ENCODE measurements at regions not wholly inside any gene's neighbourhood (a gene's known extent, or its start where the extent isn't known, plus 50 kb on each side); places are given as distances from the start of the nearest gene placed in this dataset.

DNA sequence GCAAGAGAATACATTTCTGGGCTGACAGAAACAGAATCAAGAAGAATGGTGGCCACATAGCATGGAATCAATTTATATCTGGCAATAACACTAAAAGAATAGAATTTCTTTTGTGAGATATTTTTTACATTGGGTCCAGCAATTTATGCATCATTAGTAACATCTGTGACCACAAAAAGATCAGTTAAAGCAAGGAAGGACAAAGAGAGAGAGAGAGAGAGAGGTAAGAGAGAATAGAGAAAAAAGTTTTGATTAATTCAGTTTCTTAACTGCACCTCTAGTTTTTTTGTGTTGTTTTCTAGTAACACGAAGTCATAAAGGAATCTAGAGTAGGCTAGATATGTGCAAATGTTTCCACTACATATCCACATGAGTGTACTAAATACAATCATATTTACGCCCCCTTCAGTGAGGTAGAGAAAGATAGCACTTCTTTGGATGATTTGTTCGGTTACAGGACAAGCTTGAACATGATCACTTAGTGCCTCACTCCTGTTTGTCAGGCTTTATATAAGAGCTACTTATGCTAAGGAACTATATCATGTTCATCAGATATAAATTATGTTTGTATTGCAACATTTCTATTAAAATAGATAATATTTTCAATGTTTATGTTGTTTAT is 247.4 kb upstream of the COL3A1 start:
- Histone ChIP-seq H3K9ac (ENCODE audit: insufficient read depth, low read length, poor library complexity, severe bottlenecking) (no peak overlapping the region), H4K20me1 (ENCODE audit: insufficient read depth, low read length) (no peaks in the 10 kb centered on the region), H3K4me3 (replicated peaks in 1 of 3; ENCODE audit: low read depth in 2 of 3, low read length in 3 of 3) (no peak overlapping the region)

GRCh38 chr2:188727846-188728245 is 246.3 kb upstream of the COL3A1 start:
- no peak for DNase-seq
- Histone ChIP-seq H3K27ac (ENCODE audit: low read depth in 1 of 2, low read length in 2 of 2) (no peak overlapping the region), H3K4me2 (replicated peaks; ENCODE audit: extremely low read depth, low read length, poor library complexity, severe bottlenecking) (no peak overlapping the region), H3K9ac (ENCODE audit: insufficient read depth, low read length, poor library complexity, severe bottlenecking) (no peak overlapping the region), H3K4me1 (ENCODE audit: control insufficient read depth in 1 of 2, insufficient read depth in 2 of 2, low read length in 2 of 2) (no peaks in the 10 kb centered on the region), H2AFZ (ENCODE audit: insufficient read depth, low read depth, low read length, poor library complexity, severe bottlenecking) (no peak overlapping the region), H3K36me3 (replicated peaks in 1 of 2; ENCODE audit: control insufficient read depth in 1 of 2, insufficient read depth in 2 of 2, low read length in 2 of 2) (no peaks in the 10 kb centered on the region), H3K27me3 (ENCODE audit: control insufficient read depth in 2 of 2, insufficient read depth in 2 of 2, low read length in 2 of 2) (no peaks in the 10 kb centered on the region), H3K79me2 (ENCODE audit: insufficient read depth, low read length) (no peaks in the 10 kb centered on the region), H3K9me3 (replicated peaks in 1 of 2; ENCODE audit: control insufficient read depth in 1 of 2, insufficient read depth in 1 of 2, low read length in 2 of 2) (peaks cover 0 to 4% of the 10 kb centered on the region in 2 donors), H4K20me1 (ENCODE audit: insufficient read depth, low read length) (no peaks in the 10 kb centered on the region), H3K4me3 (replicated peaks in 1 of 3; ENCODE audit: low read depth in 2 of 3, low read length in 3 of 3) (no peak overlapping the region)
- intact Hi-C loops (cut with micrococcal nuclease), result no loop called here
- peaks cover 0 to 8% (median 0%) of the 10 kb centered on the region in 7 donors for H3K9me3 Mint-ChIP-seq
- TF ChIP-seq CTCF (IDR thresholded peaks at IDR 0.05), result no peak
- no peaks in the 10 kb centered on the region for H3K36me3 Mint-ChIP-seq
- peaks cover 0 to 1% (median 0%) of the 10 kb centered on the region in 3 donors for H3K27me3 Mint-ChIP-seq (ENCODE audit: low read depth in 3 of 3)
- no peaks in the 10 kb centered on the region for H3K4me1 Mint-ChIP-seq
- no peak overlapping the region for H3K4me3 Mint-ChIP-seq
- no CpG with 5 or more reads among the region's 1 CpG for WGBS (ENCODE audit: insufficient coverage)
- H3K27ac Mint-ChIP-seq, result no peak overlapping the region

More for the DNA sequence above, 247.4 kb upstream of the COL3A1 start:
- Mint-ChIP-seq H3K27ac (no peak overlapping the region), H3K27me3 (ENCODE audit: low read depth in 3 of 3) (no peaks in the 10 kb centered on the region), H3K9me3 (peaks cover 0 to 6% (median 0%) of the 10 kb centered on the region in 7 donors), H3K4me3 (no peak overlapping the region), H3K36me3 (no peaks in the 10 kb centered on the region), H3K4me1 (no peaks in the 10 kb centered on the region)
- Histone ChIP-seq H2AFZ (ENCODE audit: insufficient read depth, low read depth, low read length, poor library complexity, severe bottlenecking) (no peak overlapping the region), H3K4me1 (ENCODE audit: control insufficient read depth in 1 of 2, insufficient read depth in 2 of 2, low read length in 2 of 2) (no peaks in the 10 kb centered on the region), H3K4me2 (replicated peaks; ENCODE audit: extremely low read depth, low read length, poor library complexity, severe bottlenecking) (no peak overlapping the region), H3K9me3 (replicated peaks in 1 of 2; ENCODE audit: control insufficient read depth in 1 of 2, insufficient read depth in 1 of 2, low read length in 2 of 2) (peaks cover 0 to 4% of the 10 kb centered on the region in 2 donors), H3K27ac (ENCODE audit: low read depth in 1 of 2, low read length in 2 of 2) (no peak overlapping the region), H3K79me2 (ENCODE audit: insufficient read depth, low read length) (no peaks in the 10 kb centered on the region), H3K27me3 (ENCODE audit: control insufficient read depth in 2 of 2, insufficient read depth in 2 of 2, low read length in 2 of 2) (no peaks in the 10 kb centered on the region), H3K36me3 (replicated peaks in 1 of 2; ENCODE audit: control insufficient read depth in 1 of 2, insufficient read depth in 2 of 2, low read length in 2 of 2) (no peaks in the 10 kb centered on the region)
- intact Hi-C loops (cut with micrococcal nuclease), result no loop called here
- DNase-seq, result no peak
- no CpG with 5 or more reads among the region's 3 CpGs for WGBS (ENCODE audit: insufficient coverage)
- no peak for TF ChIP-seq CTCF (IDR thresholded peaks at IDR 0.05)

Measured in CD14-positive monocyte (primary cell).